ENCODE measurements at regions not wholly inside any gene's neighbourhood (a gene's known extent, or its start where the extent isn't known, plus 50 kb on each side); places are given as distances from the start of the nearest gene placed in this dataset.

DNA sequence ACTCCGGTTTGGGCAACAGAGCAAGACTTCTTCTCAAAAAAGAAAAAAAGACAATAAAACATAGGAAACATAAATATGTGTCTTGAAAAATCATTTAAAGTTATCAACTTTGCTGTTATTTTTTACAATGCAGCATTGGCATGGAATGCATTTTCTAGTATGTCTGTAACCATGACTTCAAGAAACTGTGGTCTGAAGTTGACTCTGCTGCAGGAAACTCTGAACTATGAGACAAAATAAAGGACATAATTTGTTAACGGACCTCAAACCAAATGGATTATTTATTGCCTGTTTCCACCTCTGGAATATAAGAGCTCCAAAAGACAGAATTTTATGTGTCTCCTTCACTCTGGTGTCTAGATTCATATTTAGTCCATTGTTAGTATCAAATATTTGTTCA lies 79.1 kb downstream of the TRIB2 start:
- DNase-seq, result no peak

DNA sequence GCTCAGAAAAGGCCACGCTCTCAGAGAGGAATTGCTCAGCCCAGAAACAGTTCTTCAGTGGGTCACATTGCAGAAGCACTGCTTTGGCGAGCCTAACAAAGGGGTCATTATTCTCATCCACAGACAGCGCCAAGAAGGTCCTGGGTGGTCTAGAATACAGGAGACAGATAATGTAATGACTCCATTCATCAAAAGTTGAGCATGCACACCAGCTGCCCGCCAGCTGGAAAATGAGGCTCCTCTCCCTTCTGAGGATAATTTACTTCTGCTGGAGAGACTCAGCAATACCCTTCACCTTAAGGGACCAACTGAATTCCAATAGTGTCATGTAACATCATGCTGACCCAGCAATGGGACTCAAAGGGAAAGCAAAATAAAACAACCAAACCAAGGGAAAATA lies 79.9 kb downstream of the TRIB2 start:
- DNase-seq, result no peak

GRCh38 chr2:12797815-12798214 lies 81.1 kb downstream of the TRIB2 start:
- no peak for DNase-seq

GRCh38 chr2:12803607-12804006 lies 86.9 kb downstream of the TRIB2 start:
- no peak for DNase-seq

GRCh38 chr2:12804091-12804856 lies 87.5 kb downstream of the TRIB2 start:
- no peak for DNase-seq

- no peak for DNase-seq
These were observed 88.3 kb downstream of the TRIB2 start for GRCh38 chr2:12805033-12805432.

- no peak for DNase-seq
These were observed 90.0 kb downstream of the TRIB2 start for GRCh38 chr2:12806549-12807242.

GRCh38 chr2:12807907-12808810 lies 91.4 kb downstream of the TRIB2 start:
- DNase-seq, result no peak

- no peak for DNase-seq
These were observed 92.8 kb downstream of the TRIB2 start for GRCh38 chr2:12809526-12809925.

DNA sequence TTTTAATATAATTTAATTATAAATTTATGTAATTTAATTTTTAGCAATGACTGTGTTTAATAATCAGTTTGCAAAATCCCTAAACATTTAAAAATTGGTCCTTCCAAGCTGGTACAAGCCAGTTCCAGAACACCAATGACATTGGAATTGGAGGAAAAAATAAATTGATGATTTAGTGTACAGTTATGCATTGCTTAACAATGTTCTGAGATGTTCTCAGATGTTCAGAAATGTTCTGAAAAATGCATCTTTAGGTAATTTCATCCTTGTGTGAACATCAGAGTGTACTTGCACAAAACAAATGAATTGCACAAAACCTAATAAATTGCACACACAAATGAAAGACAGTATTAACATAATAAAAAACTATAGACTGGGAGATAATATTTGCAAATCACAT lies 95.2 kb downstream of the TRIB2 start:
- DNase-seq, result no peak

DNA sequence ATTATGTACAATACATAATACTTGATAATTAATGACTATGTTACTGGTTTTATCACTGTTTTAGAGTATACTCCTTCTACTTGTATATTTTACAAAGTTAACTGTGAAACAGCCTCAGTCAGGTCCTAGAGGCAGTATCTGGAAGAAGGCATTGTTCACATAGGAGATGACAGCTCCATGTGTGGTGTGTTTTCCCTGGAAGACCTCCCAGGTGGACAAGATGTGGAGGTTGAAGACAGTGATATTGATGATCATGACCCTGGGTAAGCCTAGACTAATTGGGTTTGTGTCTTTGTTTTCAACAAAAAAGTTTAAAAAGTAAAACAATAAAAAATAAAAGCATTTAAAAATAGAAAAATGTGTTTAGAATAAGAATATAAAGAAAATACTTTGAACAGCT lies 96.4 kb downstream of the TRIB2 start:
- no peak for DNase-seq

DNA sequence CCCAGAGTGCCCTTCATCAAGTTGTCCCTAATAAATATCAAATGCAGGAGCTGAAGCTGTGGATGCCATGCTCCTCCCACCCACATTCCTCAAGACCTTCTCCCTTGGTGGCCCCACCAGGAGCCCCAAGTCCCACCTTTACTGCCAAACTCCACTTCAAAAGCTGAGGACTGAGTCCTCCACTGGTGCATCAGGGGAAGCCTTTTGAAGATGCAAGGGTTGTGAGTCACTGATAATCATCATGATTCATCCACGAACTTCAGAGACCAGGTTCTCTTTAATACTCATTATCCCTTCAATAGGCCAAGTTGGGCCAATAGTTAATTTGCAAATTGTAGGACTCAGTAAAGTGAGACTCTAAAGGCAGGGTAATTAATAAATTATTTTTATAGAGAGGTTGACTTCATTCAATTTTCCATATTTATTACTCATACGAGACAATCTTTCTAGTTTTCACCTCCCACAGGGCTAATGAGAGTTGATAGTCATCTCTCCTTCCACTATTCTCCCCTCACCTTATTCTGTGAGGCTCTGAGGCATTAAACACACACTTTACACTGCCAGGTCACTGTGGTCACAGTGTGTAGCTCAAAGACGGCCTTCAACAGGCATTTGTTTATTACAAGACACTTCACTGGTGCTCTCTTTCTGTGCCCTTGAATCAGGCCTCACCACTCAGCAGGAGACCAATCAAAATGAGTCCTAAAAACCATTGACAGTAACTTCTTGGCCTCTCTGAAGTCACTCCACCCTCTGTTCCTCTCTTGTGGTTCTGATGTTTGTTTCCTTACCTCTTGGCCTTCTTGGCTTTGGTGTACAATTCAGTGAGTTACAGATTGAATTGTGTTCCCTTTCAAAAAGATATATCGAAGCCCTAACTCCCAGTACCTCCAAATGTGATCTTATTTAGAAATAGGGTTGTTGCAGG lies 99.9 kb downstream of the TRIB2 start:
- DNase-seq, result no peak

DNA sequence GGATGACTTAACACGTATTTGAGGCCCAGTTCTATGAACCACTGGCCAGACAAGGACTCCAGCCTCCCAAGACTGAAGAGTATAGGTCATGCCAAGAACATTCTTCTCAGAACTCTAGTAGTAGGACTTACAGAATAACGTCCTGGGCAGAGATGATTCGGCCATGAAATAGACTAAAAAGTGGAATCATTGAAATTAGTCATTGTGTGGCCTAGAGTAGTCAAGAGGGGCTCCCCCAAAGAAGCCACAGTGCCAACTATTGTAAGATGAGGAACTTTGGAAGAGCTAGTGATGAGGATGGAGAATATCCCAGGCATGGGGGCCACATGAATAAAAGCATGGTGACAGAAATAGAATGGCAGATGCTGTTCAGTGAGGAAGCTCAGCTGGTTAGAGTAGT lies 101.1 kb downstream of the TRIB2 start:
- DNase-seq, result no peak

- no peak for DNase-seq
These were observed 101.8 kb downstream of the TRIB2 start for GRCh38 chr2:12818416-12819102.

- no peak for DNase-seq
These were observed 102.4 kb downstream of the TRIB2 start for GRCh38 chr2:12819103-12819475.

DNA sequence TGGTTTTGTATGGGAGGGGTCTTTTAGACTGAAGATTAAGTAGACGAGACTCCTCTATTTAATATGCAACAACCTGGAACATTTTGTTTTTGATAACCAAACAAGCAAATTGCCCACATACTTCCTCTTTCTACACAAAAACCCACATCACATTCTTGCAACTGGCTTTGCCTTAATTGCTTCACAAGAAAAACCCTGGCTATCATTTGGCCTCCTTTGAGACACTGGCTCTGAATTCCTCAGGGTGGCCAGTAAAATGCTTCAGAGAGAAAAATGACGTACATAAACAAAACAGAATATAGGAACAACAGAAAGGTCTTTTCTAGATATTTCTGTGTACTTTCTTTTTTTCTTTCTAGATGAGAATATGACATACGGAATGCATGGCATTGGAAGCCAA lies 103.0 kb downstream of the TRIB2 start:
- no peak for DNase-seq

- DNase-seq, result no peak
These were observed 104.9 kb downstream of the TRIB2 start for GRCh38 chr2:12821656-12822055.

GRCh38 chr2:12824351-12824777 lies 107.6 kb downstream of the TRIB2 start:
- DNase-seq, result no peak

DNA sequence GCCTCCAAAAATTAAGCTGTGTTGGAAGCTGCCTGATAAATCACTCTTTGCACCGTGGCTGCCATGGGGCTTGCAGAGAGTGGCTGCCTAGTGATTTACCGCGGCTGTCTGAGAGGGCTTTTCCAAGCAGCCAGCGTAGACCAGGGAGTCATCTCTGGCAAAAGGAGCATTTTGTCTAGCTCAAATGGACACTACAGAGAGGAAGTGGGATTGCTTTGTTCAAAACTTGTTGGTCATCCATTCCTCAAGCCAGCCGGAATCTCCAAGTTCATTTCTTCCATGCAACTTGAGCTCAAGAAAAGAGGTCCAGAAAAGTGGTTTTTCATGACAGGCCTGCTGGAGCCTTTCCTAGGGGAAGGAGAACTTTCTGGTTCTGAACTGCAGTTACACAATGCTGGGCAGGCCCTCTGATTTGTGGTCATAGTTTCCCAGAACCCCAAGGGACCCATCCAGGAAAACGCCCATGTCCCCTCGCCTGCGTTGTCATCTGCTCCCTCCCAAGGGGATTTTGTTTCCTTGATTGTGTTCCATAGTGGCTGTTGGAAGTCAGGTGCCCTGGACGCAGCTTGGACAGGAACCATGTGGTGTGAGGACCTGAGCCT lies 108.1 kb downstream of the TRIB2 start:
- no peak for DNase-seq

- no peak for DNase-seq
These were observed 110.0 kb downstream of the TRIB2 start for GRCh38 chr2:12826781-12827180.

GRCh38 chr2:12827721-12828120 lies 111.0 kb downstream of the TRIB2 start:
- DNase-seq, result no peak
